ENCODE measurements at regions not wholly inside any gene's neighbourhood (a gene's known extent, or its start where the extent isn't known, plus 50 kb on each side); places are given as distances from the start of the nearest gene placed in this dataset.

DNA sequence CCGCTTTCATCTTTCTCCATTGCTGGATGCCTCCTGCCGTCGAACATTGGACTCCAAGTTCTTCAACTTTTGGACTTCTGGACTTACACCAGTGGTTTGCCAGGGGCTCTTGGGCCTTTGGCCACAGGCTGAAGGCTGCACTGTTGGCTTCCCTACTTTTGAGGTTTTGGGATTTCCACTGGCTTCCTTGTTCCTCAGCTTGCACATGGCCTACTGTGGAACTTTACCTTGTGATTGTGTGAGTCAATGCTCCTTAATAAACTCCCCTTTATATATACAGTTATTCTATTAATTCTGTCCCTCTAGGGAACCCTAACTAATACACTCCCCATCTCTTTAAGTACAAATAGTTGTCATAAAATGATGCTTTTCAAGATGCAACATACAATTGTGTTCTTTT, 595.3 kb downstream of the ARAP2 start:
- DNase-seq (ENCODE audit: low spot score) = no peak
- TF ChIP-seq CTCF (IDR thresholded peaks at IDR 0.05) = no peak
- Histone ChIP-seq H3K27ac (no peak overlapping the region), H3K4me3 (no peak overlapping the region)

- Histone ChIP-seq H3K27ac (no peak overlapping the region), H3K4me3 (no peak overlapping the region)
- DNase-seq (ENCODE audit: low spot score) = no peak
- TF ChIP-seq CTCF (IDR thresholded peaks at IDR 0.05) = no peak
Observed at GRCh38 chr4:35649778-35650177, 594.5 kb downstream of the ARAP2 start.

DNA sequence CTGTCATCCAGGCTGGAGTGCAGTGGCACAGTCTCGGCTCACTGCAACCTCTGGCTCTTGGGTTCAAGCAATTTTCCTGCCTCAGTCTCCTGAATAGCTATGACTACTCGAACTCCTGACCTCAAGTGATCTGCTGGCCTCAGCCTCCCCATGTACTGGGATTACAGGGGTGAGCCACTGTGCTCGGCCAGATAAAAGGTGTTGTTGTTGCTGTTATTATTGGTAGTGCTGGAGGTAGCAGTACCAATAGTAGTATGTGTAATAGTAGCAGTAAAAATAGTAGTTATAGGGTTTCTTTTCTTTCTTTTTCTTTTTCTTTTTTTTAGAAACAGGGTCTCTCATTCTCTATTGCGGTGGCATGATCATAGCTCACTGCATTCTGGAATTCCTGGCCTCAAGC, 592.1 kb downstream of the ARAP2 start:
- TF ChIP-seq CTCF (IDR thresholded peaks at IDR 0.05) = no peak
- DNase-seq (ENCODE audit: low spot score) = no peak
- no peak overlapping the region for H3K27ac ChIP-seq
- no peak overlapping the region for H3K4me3 ChIP-seq

DNA sequence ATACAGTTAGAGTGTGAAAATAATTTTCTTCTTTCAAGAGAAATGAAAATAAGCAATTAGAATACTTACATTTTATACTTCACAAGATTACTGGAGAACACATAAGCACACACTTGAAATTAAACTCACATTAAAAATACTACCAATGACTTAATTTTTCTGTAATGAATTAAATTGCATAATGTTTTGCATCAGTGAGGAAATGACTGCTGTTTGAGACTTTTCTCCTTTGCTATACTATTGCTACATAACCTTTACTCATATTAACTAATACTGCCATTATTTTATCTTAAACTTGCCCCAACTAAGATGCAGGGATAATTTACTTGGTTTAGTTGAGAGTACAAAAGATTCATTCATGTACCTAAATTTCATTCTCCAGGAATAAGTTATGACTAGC, 590.9 kb downstream of the ARAP2 start:
- DNase-seq (ENCODE audit: low spot score) = no peak
- Histone ChIP-seq H3K4me3 (no peak overlapping the region), H3K27ac (no peak overlapping the region)
- no peak for TF ChIP-seq CTCF (IDR thresholded peaks at IDR 0.05)

DNA sequence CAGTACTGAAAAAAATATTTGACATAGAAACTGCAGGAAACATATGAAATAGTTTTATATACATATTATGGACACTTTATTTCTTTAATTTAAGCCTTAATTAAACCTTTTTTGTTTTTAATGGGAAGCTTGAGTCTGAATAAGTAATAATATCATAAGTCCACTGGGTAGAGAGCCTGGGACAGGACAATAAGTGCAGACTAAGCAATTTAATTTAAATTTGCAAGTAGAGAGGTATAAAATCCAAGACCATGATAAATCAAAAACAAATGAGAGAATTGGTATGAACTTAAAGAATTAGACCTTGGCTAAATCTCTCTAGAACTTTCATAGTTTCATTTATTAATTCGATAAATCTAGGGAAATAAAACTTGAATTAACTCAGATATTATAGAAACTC, 571.2 kb downstream of the ARAP2 start:
- TF ChIP-seq CTCF (IDR thresholded peaks at IDR 0.05) = no peak
- DNase-seq (ENCODE audit: low spot score) = no peak
- Histone ChIP-seq H3K27ac (no peak overlapping the region), H3K4me3 (no peak overlapping the region)

DNA sequence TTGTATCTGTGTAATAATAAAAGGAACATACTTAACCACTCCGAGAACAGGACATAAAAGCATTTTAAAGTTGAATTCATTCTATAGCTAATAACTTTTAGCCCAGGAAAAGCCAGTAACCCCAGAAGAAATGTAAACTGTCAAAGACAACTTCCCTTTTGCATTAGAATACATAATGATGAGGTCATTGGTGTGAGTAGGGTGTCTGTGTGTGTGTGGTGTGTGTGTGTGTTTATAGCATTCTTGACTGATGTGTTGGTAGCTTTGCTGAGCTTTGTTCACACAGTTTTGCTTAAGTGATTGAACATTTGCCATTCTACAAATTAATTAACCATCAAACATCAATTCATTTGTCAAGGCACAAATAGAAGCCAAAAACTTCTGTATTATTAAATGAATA, 559.6 kb downstream of the ARAP2 start:
- Histone ChIP-seq H3K27ac (no peak overlapping the region), H3K4me3 (no peak overlapping the region)
- DNase-seq (ENCODE audit: low spot score) = no peak
- TF ChIP-seq CTCF (IDR thresholded peaks at IDR 0.05) = no peak

DNA sequence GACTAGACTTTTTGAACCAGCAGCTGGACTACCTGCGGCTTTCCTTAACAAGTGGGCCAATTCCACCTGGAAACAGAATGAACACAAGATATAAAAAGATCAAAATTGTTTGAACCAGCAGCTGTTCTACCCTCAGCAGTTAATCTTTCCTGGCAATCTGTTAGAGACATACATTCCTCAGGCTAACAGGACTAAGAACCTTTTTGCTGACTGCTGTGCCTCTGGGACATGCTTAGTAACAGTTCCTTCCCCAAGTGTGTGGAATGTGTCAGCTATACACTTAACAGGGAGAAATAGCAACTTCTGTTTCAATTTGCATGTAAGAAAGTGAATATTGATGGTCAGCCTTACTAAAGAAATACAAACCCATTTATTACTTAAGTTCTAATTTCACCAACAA, 554.4 kb downstream of the ARAP2 start:
- no peak overlapping the region for H3K27ac ChIP-seq
- no peak for DNase-seq (ENCODE audit: low spot score)
- no peak for TF ChIP-seq CTCF (IDR thresholded peaks at IDR 0.05)
- H3K4me3 ChIP-seq = no peak overlapping the region
